Skin of body (tissue), 1 donor: ENCODE measurements at regions not wholly inside any gene's neighbourhood (a gene's known extent, or its start where the extent isn't known, plus 50 kb on each side); places are given as distances from the start of the nearest gene placed in this dataset.
A peak's percentile ranks its signal among the peaks of the same experiment; 100 is the strongest.
"Not testable (repeated sequence)": the region's sequence is repeated elsewhere in the genome, so short reads cannot be mapped to it uniquely, and the experiment has no call there.

Experiments used
- DNase-seq: peaks from one replicate; lab custom pipeline; 2025; lab: John Stamatoyannopoulos, UW

GRCh38 chr5:67887748-67888161, 327.8 kb upstream of the PIK3R1 start:
- no peak for DNase-seq

DNA sequence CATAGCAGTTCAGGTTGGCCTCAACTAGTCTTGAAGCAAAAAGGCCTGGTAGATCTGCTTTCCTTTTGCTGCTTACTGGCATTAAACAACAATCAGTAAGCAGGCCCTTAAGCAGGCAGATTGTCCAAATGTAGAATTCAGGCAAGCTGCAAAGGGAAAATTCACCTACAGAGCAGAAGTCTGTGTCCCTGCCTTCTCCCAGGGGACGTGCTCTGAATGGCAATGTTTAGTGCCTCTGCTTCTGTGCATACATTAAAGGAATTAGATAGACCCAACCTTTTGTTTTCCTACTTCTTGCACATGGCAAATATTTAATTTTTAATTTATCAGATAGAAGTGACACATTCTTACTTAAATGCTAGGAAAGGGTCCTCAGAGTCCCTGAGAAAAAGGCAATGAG, 328.8 kb upstream of the PIK3R1 start:
- no peak for DNase-seq

DNA sequence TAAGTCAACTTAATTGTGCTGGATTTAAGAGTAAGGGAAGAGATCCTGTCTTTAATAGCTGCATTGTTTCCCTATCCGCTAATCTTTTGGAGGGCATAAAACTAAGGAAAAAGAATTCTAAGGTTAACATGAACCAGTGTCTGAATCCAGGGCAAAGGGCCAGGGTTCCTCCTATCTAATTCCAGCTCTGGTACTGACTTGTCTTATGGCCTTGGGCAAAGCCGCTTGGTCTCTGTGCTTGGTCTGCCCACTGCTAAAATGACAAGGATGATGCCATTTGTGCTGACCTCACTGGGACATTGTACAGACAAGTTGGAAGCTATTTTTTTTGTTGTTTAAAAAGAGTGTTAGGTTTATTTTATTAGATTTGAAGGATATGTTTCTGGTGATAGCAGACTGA, 334.7 kb upstream of the PIK3R1 start:
- DNase-seq = no peak

- DNase-seq = no peak
Measured at GRCh38 chr5:67880511-67880805, 335.1 kb upstream of the PIK3R1 start.

DNA sequence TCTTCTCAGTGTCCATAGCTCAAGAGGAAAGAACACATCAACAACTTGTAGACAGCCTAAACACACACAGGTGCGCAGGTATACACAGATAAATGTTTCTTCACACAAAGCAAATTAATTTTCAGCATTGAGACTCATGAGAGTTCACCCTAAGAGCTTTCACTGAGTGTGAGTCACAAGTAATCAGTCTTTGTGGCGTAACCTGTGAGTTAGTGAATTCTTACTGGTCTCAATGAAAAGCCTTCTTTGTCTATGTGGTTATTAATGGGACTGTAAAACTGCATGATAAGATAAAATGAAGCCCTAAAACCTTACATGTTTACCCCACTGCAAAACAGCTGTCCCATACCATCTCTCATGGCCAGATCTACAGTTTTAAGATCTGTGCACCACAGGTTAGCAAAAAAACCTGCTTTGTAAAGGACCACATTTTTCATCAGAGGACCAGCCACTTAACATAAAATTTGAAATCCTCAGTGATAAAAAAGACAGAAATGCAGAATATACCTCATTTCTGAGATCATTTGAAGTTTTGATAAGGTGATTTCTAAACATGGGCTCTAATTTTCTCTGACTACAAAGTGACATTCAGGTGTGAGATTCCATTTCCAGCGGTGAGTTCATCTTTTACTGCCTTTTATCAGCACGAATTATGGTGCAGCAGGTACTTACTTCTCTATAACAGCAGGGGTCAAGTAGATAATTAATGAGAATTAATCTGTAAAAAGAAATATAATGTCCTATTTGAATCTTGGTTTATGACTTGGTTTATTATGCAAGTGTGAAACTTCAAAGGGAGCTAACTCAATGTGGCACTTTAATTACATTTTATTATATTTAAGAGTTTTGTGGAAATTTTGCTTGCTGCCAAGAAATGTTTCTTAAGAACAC, 335.7 kb upstream of the PIK3R1 start:
- no peak for DNase-seq

- no peak for DNase-seq
Measured at GRCh38 chr5:67878933-67879332, 336.6 kb upstream of the PIK3R1 start.

DNA sequence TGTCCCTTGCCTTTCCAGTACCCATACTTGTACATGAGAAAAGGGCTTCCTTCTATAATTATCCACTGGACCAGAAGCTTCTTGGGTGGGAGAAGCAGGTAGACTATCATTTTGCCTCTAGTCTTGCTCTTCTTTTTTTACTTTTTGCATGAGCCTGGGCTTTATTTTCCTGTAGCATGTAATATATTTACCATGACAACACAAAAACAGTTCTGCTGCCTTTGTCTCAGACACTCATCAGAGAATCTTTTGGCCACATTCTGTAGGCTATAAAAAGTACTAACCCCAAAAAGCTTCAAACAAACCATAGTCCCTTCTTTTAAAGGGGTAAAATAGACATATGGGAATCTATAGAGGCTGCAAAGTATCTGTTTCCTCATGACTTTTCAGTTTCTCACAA, 339.2 kb upstream of the PIK3R1 start:
- peak; percentile 9 for DNase-seq

DNA sequence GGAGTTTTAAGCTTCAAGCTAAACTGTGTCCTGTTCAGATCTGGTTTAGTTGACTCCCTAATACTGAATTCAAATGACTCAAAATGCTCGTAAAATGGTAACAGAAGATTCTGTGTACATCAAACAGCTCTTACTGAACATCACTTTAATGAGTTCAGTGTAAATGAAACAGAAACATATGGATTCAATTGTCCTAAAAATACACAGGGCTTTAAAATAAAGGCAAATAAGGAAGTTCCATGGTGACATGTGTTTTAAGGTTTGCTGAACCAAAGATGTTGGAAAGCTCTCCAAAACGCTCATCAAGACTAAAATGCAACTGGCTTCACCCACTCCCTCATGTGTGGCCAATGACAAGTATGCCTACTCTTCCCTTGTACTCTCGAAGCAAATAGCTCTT, 340.0 kb upstream of the PIK3R1 start:
- DNase-seq = peak; percentile 95

DNA sequence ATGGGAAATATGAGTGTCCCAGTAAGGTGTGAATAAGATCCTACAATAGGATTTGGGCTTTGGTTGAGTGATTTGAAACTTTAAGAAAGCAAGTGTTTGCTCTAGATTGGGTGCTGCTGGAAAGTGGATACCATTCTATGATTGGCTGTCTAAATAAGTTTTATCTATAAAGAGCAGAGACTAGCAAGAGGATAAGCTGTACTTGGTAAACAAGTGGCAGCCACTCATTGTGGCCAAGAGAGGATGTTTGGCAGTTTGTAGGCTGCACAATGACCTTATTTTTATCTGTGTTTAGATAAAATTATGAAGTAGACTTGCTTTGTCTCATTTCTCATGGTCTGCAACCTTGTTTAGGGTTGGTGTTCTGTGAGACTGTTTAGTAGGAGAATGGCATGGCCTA, 341.6 kb upstream of the PIK3R1 start:
- DNase-seq = no peak

DNA sequence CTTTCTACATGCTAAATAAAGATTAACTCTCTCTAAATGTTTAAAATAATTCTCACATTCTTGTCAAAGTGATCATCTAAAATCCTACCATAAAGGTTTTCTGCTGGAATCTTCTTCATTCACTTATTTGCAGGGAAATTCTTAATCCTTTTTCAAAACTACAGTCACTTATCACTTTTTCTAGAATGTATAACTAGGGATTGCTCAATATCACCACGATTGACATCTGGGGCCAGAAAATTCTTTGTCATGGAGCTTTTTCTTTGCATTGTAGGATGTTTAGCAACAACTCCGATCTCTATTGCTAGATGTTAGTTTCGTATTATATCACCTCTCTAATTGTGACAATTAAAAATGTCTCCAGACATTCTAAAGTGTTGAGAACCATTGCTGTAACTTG, 344.9 kb upstream of the PIK3R1 start:
- DNase-seq = no peak

DNA sequence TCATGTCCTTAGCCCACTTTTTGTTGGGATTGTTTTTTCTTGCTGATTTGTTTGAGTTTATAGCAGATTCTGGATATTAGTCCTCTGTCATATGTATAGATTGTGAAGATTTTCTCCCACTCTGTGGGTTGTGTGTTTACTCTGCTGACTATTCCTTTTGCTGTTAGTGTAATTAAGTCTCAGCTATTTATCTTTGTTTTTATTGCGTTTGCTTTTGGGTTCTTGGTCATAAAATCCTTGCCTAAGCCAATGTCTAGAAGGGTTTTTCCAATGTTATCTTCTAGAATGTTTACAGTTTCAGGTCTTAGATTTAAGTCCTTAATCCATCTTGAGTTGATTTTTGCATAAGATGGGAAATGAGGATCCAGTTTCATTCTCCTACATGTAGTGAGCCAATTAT, 351.2 kb upstream of the PIK3R1 start:
- not testable (repeated sequence) for DNase-seq

DNA sequence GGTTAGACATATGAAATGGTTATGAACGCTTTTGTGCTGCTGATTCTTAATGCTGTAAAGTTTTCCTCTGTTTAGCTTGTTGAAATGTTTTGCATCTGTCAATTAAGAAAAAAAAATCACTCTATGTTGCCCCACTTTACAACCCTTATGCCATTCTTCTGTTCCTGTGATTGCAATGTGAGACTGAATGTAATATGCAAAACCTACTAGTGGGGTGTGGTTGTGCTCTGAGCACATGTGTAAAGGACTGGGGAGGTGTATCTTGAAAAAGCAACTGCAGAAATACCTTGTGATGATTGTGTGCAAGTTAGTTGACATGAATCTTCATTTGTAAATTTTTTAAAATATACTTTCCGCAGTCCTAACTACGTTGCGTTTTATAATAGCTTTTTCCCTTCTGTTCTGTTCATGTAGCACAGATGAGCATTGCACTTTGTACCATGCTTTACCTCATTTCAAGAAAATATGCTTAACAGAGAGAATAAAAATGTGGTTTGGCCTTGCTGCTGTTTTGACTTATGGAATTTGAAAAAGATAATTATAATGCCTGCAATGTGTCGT, 357.0 kb upstream of the PIK3R1 start:
- no peak for DNase-seq

DNA sequence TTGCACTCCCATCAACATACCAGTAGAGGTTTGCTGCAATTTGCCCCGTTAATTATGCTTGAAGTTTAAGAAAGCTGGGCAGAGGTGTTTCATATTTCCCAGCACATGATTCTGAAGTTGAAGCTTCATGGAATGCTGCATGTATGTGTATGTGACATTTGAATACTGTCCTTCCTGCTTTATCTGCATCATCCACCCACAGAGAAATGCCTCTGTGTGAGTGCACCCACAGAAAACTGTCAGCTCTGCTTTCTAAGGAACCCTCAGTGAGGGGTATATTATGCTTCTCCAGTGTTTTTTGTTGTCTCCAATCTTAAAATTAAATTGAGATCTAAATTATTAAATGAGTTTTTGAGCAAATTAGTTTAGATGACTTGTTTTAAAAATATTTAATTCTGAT, 358.1 kb upstream of the PIK3R1 start:
- no peak for DNase-seq

GRCh38 chr5:67855523-67855922, 360.0 kb upstream of the PIK3R1 start:
- DNase-seq = no peak

- not testable (repeated sequence) for DNase-seq
Measured at GRCh38 chr5:67850906-67851305, 364.6 kb upstream of the PIK3R1 start.

DNA sequence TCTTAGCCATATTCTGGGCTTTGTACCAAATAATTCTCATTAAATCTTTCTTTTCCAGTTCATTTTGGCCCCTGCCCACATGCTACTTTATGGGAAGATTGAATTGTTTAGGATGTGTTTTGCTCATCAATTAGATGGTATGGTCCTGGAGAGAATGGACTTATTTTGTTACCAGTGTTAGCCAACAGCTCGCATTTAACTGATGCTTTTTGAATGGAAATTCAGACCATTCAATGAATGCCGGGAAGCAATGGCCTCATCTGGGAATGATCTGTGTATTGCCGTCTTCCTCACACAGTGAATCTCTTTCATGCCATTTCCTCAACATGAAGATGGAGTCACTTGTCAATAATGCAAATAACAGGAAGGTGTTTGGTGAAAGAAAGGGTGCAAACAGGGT, 370.6 kb upstream of the PIK3R1 start:
- no peak for DNase-seq

GRCh38 chr5:67842806-67843205, 372.8 kb upstream of the PIK3R1 start:
- DNase-seq = no peak

DNA sequence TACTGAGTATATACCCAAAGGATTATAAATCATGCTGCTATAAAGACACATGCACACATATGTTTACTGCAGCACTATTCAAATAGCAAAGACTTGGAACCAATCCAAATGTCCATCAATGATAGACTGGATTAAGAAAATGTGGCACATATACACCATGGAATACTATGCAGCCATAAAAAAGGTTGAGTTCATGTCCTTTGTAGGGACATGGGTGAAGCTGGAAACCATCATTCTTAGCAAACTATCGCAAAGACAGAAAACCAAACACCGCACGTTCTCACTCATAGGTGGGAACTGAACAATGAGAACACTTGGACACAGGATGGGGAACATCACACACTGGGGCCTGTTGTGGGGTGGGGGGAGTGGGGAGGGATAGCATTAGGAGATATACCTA, 378.3 kb upstream of the PIK3R1 start:
- DNase-seq = not testable (repeated sequence)

DNA sequence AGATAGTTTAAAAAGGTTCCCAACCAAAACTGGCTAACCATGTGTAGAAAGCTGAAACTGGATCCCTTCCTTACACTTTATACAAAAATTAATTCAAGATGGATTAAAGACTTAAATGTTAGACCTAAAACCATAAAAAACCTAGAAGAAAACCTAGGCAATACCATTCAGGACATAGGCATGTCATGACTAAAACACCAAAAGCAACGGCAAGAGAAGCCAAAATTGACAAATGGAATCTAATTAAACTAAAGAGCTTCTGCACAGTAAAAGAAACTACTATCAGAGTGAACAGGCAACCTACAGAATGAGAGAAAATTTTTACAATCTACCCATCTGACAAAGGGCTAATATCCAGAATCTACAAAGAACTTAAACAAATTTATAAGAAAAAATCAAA, 379.1 kb upstream of the PIK3R1 start:
- DNase-seq = not testable (repeated sequence)

GRCh38 chr5:67831048-67831447, 384.5 kb upstream of the PIK3R1 start:
- no peak for DNase-seq

DNA sequence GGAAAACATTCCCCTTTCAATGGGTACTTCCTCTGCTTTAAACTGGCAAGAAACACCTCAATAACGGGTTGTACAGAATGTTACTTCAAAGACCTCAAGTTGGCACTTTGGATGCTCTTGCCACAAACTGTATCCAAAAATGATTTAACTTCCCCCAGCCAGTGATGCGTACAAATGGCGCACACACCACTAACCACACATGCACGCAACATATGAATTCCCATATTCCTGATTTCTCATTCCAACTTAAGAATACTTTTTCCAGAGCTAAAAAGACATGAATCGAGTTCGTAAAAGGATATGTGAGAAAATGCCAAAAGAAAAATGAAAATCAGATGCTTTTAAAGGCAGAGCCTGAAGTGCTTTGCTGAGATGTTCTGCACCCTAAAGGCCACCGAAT, 388.0 kb upstream of the PIK3R1 start:
- DNase-seq = peak; percentile 77

DNA sequence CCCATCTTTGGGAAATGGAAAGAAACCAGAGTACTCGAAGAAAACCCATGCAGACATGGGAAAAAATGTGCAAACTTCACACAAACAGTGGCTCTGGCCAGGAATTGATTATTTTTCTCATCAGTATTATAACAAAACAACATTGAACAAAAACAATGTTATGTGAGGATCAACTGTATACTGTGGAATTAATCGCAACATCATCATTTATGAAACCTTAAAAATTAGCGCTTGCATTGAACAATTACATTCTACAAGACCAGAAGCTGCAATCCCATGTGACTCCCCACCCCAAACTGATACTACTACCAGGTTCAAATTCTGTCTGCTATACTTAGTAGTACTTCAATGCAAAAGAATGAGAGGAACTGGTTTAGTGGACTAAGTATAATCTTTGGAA, 390.7 kb upstream of the PIK3R1 start:
- DNase-seq = no peak

GRCh38 chr5:67817652-67818051, 397.9 kb upstream of the PIK3R1 start:
- no peak for DNase-seq
